ENCODE measurements at regions not wholly inside any gene's neighbourhood (a gene's known extent, or its start where the extent isn't known, plus 50 kb on each side); places are given as distances from the start of the nearest gene placed in this dataset.

DNA sequence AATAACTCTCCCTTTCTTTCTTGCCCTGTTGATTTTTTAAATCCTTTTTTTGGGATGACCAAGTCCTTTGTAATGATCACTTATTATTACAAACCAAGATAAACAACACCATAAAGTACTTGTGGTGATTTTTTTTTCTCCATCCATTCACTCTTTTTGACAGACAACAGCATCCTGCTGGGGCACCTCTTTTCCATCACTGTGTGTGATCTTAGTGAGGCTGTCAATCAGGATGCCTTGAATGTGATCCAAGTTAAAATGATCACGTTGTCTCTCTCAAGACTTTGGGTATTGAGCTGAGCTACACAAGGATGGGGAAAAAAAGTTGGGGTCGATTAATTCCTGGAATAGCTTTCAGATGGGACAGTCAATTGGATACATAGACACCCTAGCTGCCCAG lies 73.6 kb upstream of the PPP2R2B start:
- TF ChIP-seq ZNF219 (CRISPR knock-in tag; IDR thresholded peaks at IDR 0.05; ENCODE audit: borderline replicate concordance) (no peak), IRF2 (CRISPR knock-in tag; IDR thresholded peaks at IDR 0.05; ENCODE audit: borderline replicate concordance, low read depth) (no peak), FOXP4 (CRISPR knock-in tag; IDR thresholded peaks at IDR 0.05) (no peak), CTCF (IDR thresholded peaks at IDR 0.05) (no peak), FOXK1 (CRISPR knock-in tag; IDR thresholded peaks at IDR 0.05) (no peak)
- TF ChIP-seq, protein P1, sequence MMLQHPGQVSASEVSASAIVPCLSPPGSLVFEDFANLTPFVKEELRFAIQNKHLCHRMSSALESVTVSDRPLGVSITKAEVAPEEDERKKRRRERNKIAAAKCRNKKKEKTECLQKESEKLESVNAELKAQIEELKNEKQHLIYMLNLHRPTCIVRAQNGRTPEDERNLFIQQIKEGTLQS (CRISPR knock-in tag; conservative IDR thresholded peaks at IDR 0.05) = no peak
- ChIA-PET POLR2A (no interaction called here), CTCF (interaction anchor here (0.6 to 2.0 kb wide), 5 partner anchors 14 to 419 kb away, joined by 4 to 10 read pairs (median 4); no protein-coding TSS in a partner anchor)
- Mint-ChIP-seq H3K9me3 (no peaks in the 10 kb centered on the region), H3K4me3 (no peak overlapping the region), H3K36me3 (no peaks in the 10 kb centered on the region), H3K27ac (no peak overlapping the region), H3K4me1 (peaks cover 16% of the 10 kb centered on the region), H3K27me3 (ENCODE audit: low read depth) (no peaks in the 10 kb centered on the region)
- DNase-seq (ENCODE audit: low spot score) = no peak
- ATAC-seq = no peak

DNA sequence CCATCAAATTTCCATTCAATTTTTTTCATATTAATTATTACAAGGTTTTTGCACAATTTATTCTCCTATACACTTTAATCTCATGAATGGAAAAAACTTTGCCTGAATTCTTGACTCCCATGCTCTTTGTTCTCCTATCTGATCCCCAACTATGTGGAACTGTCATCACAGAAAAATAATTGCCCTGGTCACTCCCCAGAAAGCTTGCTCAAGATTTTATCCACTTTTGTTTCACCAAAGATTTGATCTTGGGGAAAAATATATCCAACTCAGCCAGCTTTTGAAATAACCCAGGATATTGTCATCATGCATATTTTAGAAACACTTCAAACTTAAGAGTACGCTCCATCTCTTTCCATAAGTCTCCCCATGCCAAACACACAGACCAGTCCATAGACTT lies 77.7 kb upstream of the PPP2R2B start:
- peaks cover 13% of the 10 kb centered on the region for H3K4me1 Mint-ChIP-seq
- CTCF ChIA-PET = interaction anchor here (1.6 kb wide), 1 partner anchor 10 kb away, joined by 6 read pairs; no protein-coding TSS in a partner anchor
- no peak for TF ChIP-seq ZNF423 (CRISPR knock-in tag; IDR thresholded peaks at IDR 0.05)
- TF ChIP-seq FOXP1 (CRISPR knock-in tag; IDR thresholded peaks at IDR 0.05; ENCODE audit: borderline replicate concordance) = no peak
- no peak for TF ChIP-seq MYBL2 (CRISPR knock-in tag; IDR thresholded peaks at IDR 0.05)
- no peak for TF ChIP-seq ZNF219 (CRISPR knock-in tag; IDR thresholded peaks at IDR 0.05; ENCODE audit: borderline replicate concordance)
- TF ChIP-seq, protein P2, sequence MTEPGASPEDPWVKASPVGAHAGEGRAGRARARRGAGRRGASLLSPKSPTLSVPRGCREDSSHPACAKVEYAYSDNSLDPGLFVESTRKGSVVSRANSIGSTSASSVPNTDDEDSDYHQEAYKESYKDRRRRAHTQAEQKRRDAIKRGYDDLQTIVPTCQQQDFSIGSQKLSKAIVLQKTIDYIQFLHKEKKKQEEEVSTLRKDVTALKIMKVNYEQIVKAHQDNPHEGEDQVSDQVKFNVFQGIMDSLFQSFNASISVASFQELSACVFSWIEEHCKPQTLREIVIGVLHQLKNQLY (CRISPR knock-in tag; IDR thresholded peaks at IDR 0.05) = no peak
- no peaks in the 10 kb centered on the region for H3K36me3 Mint-ChIP-seq
- no peak for ATAC-seq
- no peak overlapping the region for H3K27ac Mint-ChIP-seq
- no peak for DNase-seq (ENCODE audit: low spot score)
- no peak overlapping the region for H3K4me3 Mint-ChIP-seq
- no peaks in the 10 kb centered on the region; the same call in 1 of the 2 replicates for H3K9me3 Mint-ChIP-seq
- H3K27me3 Mint-ChIP-seq (ENCODE audit: low read depth) = no peaks in the 10 kb centered on the region
- POLR2A ChIA-PET = no interaction called here

DNA sequence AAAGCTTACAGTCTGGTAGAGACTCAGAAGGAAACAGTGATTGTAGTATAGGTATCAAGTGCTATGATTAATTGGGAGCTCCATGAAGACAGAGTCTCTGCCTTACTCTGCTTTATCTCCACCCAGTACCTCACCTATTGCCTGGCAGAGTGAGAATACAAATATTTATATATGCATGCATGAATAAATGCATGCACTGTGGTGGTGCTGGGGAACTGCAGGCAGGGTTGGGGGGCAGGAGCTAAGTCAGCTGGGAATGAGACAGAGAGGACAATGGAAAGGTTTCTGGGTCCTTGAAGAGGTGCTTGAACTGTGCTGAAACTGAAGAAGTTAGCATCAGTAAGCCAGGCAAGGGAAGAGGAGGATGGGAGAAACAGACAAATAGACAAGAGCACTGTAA lies 80.8 kb upstream of the PPP2R2B start:
- DNase-seq (ENCODE audit: low spot score) (no peak), ATAC-seq (no peak)
- no peak overlapping the region for H3K27ac Mint-ChIP-seq
- H3K4me1 Mint-ChIP-seq = peaks cover 4% of the 10 kb centered on the region
- ChIA-PET CTCF (interaction anchor here (0.6 to 1.2 kb wide), 6 partner anchors 12 to 458 kb away, joined by 3 to 9 read pairs (median 4); no protein-coding TSS in a partner anchor), POLR2A (interaction anchor here (1.1 kb wide), 1 partner anchor 8 kb away, joined by 3 read pairs; no protein-coding TSS in a partner anchor)
- H3K4me3 Mint-ChIP-seq = no peak overlapping the region
- no peaks in the 10 kb centered on the region; the same call in 1 of the 2 replicates for H3K9me3 Mint-ChIP-seq
- no peaks in the 10 kb centered on the region for H3K27me3 Mint-ChIP-seq (ENCODE audit: low read depth)
- H3K36me3 Mint-ChIP-seq = no peaks in the 10 kb centered on the region
- TF ChIP-seq JAZF1 (CRISPR knock-in tag; IDR thresholded peaks at IDR 0.05) = no peak
- no peak for TF ChIP-seq NFYB (CRISPR knock-in tag; conservative IDR thresholded peaks at IDR 0.05; ENCODE audit: low read depth)
- TF ChIP-seq AR (CRISPR knock-in tag; IDR thresholded peaks at IDR 0.05) = no peak
- TF ChIP-seq AFF4 (CRISPR knock-in tag; IDR thresholded peaks at IDR 0.05; ENCODE audit: borderline replicate concordance) = no peak
- no peak for TF ChIP-seq ZNF121 (CRISPR knock-in tag; IDR thresholded peaks at IDR 0.05)
- TF ChIP-seq, protein P3, sequence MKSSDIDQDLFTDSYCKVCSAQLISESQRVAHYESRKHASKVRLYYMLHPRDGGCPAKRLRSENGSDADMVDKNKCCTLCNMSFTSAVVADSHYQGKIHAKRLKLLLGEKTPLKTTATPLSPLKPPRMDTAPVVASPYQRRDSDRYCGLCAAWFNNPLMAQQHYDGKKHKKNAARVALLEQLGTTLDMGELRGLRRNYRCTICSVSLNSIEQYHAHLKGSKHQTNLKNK (CRISPR knock-in tag; IDR thresholded peaks at IDR 0.05) = no peak
- TF ChIP-seq E2F5 (CRISPR knock-in tag; IDR thresholded peaks at IDR 0.05) = no peak

All from WTC11 (cell line).